HTR-8/SVneo (cell line): ENCODE measurements at regions not wholly inside any gene's neighbourhood (a gene's known extent, or its start where the extent isn't known, plus 50 kb on each side); places are given as distances from the start of the nearest gene placed in this dataset.

Experiments used
- DNase-seq: peaks from one replicate; pipeline ENCODE4 v3.0.0; 2011; ENCODE audit warnings: low spot score, mixed read lengths; ENCODE audit not compliant: insufficient read length
- FAIRE-seq: peaks from 2 replicates; lab custom pipeline; 2011; peaks lifted over from hg19 to GRCh38; lab: Jason Lieb, UNC

DNA sequence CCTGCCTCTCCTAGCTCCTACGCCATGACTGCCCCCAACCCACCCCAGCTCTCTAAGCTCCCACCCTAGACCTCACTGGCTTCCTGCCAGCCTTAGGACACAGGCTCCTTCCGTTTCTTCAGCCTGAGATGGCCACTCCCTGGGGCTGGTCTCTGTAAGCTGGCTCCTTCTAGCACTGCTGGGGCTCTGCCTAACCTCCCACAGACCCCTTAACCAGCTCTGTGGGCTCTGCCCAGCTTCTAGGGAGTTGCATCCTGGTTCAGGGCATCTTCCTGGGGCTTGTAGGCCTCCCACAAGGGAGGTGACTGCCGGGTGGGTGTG is 478.6 kb upstream of the KLF6 start:
- DNase-seq, result no peak
- FAIRE-seq, result no peak

DNA sequence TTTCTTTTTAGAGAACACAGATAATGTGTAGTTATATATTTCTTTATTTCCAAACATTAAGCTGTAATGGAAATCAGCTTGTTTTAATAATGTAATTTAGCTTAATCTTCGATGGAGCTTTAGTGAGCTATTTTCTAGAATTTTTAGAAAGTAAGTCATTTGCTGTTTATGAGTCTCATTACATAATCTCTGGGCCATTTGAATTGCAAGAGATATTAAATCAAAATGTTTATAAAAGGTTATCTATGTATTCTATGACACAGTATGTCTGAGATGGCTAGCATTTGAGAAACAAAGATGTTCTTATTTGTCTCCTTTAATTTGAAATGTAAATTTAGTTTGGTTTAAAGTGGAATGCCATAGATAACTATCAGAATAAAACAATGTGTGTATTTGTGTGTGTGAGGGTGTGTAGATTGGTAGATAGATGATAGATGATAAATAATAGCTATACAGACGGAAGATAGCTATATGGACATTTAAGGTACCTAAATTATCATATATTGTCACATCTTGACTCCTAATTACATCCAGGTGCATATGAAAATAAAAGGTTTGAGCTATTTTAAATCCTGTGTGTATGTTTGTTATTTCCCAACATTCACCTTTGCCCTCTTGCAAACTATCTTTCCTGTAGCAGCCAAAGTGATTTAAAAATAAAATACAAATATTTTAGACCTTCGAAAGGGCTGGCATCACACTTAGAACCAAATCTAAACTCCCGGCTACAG is 478.0 kb upstream of the KLF6 start:
- DNase-seq, result no peak
- no peak for FAIRE-seq

DNA sequence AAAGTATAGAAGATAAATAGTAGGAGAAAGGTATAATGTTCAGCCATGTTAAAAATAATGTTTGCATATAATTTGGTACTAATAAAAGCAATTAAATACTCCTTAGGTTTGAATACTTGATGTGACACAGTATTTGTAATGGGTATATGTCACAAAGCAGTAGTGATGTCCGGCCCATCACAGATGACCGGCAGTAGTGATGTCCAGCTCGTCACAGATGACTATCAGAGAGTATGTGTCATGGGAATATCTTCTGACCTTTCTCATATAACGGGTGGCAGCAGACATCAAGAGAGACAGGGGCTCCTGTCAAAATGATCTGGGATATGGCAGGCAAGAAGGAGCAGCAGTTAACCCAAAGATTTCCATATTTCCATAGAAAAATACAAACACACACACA is 477.4 kb upstream of the KLF6 start:
- no peak for FAIRE-seq
- DNase-seq, result no peak

DNA sequence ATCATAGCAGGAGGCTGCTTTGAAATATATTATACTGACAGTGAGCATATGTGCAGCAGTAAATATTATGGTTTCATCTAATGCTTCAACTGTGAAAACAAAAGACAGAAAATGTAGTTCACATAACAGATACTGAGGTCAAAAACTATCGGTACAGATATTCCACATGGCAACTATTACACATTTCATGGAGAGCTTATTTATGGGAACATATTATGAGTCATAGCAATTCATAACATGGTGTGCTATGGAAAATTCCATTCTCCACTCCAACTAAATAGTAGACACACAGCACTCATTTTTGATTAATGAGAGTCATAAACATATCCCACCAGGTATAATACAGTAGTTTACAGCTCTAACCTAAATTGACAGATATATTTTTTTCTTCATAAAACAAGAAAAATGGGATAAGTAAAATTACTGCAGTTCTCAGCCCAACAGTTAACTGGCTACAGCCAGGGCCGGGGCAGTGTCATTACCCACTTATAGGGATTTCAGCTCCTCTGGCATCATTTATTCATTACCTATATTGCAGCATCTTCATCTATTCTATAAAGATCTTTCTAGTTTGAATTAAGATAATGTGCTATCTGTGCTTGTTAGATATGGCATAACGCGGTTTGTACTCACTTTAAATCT is 475.6 kb upstream of the KLF6 start:
- DNase-seq (no peak), FAIRE-seq (peak; percentile 26)

DNA sequence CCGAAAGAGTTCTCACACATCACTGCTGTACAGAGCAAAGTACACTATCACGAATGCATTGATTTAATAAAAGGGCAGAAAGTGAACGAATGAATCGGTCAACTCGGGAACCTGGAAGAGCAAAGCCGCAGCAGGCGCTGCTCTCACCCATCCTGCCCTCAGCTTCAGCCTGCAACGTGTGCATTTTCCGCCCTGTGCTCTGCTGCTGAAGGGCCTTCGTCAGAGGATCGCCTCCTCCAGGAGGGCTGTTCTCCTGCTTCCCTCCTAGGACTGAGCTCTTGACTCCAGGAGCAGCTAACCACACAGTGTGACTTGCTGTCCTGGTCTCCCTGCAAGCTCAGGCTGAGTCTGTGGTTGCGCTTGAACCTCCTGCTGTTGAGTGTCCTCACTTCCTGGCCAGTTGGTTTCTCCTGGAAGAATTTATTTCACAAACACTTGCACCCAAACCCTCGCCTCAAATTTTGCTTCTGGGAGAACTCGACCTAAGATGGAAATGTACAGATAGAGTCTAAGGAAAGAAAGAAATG is 473.0 kb upstream of the KLF6 start:
- FAIRE-seq (no peak), DNase-seq (no peak)

DNA sequence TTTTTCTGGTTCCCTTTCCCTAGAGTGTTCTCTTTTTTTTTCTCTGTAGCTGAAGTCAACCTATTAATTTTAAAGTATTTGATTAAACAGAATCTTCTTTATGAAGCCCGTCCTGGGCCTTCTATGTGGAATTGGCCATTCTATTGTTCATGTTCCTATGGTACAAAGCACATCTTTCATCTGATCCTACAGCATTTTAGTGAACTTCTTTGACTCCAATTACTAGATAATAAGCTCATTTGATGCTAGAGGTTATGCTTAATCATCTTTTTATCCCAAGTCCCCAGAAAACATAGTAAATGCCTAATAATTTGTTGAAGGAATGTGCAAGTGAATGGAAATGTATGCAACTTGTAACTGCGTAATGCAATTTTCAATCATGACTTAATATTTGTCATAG is 472.0 kb upstream of the KLF6 start:
- no peak for DNase-seq
- no peak for FAIRE-seq

DNA sequence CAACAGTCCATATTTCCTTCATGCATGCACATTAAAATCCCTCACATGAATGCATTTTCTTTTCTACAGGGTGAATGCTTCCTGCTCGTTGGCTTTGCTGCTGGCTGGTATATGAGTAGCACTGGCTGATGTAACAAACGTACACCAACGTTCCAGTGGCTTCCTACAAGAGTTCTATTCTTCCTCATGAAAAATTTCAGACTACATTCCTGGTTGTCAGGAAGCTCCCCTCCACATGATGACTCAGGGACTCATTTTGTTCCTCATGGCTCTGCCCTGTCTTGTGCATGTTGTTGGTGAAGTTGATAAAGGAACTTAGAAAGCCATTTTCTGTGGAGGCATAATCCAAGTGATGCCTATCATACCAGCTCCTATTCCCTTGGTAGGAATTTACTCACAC is 470.7 kb upstream of the KLF6 start:
- no peak for DNase-seq
- FAIRE-seq, result no peak

DNA sequence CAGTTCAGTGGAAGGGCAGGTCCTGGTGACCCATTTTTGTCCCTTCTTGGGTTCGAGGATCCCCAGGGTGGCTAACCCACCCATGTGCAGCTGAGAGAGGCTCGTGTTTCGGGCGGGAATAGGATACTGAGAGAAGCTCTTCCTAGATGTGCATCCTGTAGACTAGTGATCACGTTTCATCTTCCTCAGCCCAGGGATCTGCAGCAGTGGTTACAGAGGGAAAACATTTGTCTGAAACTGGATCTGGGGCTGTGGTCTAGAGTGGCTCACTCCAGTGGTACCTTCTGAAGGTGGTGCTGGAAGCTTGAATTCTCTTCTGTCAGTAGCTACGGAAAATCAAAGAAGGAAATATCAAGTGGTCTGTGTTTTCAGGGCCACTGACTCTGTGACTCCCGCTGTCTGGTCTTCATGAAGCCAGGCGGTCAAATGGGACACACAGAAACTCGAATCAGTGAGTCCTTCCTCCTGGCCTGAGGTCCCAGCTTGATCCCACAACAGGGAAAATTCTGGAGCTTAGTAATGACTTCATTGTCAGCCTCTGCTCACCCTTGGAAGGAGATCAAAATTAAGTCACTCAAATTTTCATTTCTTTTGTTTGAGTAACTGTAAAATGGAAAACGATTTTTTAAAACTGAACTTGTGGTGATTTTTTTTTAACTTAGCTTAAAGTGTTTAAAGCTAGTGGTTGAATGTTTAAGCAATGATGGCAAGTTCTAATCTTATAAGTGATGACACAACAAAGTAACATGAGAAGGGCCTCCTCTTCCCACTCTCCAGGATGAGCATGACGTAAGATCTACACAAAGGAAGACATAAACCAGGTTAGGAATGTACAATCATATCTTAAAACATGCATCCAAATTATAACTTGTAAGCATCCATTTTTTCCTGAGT is 469.3 kb upstream of the KLF6 start:
- no peak for FAIRE-seq
- DNase-seq, result no peak

DNA sequence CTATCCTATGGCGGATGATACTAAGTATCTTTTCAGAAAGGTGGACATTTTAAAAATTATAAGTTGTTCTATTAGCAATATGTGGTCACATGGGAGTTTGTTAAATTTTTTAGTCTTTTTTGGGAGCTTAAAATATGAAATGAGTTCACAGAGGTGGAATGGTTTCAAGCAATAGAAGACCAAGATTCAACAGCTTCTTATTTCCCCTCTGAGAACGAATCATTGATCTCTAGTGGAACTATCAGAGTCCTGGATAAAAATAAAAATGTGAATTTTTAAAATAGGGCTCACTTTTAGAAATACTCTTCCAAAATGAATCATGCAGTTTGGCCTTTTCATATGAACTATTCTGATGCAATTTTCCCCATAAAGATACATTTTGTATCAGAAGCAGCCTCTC is 467.7 kb upstream of the KLF6 start:
- DNase-seq (no peak), FAIRE-seq (no peak)

DNA sequence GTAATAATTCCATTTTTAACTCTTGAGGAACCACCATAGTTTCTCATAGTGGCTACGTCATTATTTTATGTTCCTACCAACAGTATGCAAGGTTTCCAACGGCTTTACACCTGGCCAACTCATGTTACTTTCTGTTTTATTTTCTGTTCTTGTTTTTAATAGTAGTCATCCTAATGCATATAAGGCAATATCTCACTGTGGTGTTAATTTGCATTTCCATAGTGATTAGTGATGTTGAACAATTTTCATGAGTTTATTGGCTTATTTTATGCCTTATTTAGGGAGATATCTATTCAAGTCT is 465.5 kb upstream of the KLF6 start:
- no peak for FAIRE-seq

DNA sequence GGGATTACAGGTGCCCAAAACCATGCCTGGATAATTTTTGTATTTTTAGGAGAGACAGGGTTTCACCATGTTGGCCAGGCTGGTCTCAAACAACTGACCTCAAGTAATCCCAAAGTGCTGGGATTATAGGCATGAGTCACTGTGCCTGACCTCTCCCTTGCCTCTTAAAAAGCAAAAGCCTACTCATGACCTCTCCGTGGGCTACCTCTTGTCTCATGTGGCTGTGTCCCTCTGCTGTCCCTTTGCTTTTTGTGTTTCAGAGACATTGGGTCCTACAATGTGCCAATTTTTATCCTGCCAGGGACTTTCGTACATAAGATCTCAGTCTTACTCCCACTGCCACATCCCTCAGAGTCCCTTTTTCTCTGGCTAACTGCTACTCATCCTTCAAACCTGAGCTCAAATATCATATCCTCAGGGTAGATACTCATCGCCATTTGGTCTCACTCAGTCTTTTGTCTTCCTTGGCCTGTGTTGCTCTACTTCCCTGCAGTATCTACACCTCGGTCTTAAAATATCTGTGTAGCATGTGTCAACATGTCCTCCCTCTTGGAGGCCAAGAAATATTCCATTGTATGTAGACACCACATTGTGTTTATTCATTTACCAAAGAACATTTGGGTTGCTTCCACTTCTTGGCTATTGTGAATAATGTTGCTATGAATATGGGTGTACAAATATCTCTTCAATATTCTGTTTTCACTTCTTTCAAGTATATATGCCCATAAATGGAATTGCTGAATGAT is 465.0 kb upstream of the KLF6 start:
- FAIRE-seq, result no peak
- DNase-seq, result no peak

More for the DNA sequence above, 465.5 kb upstream of the KLF6 start:
- no peak for DNase-seq

DNA sequence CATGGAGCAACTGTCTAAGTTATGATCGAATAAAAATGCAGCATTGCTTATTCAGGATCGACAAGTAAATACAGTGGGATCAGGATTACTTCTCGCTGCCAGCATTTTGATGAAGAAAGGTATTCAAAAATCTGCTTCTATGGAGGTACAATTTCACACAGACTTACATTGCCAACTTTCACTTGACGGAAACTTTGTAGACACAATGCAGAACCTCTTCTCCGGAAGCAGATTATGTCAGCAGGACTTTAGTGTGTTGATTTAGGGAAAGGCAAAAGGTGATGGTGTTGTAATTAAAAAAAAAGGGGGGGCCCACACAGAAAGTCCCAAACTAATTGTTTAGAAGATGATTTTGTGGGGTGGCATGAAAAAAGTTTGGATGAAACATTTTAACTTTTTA is 462.4 kb upstream of the KLF6 start:
- FAIRE-seq (peak; percentile 51), DNase-seq (no peak)

DNA sequence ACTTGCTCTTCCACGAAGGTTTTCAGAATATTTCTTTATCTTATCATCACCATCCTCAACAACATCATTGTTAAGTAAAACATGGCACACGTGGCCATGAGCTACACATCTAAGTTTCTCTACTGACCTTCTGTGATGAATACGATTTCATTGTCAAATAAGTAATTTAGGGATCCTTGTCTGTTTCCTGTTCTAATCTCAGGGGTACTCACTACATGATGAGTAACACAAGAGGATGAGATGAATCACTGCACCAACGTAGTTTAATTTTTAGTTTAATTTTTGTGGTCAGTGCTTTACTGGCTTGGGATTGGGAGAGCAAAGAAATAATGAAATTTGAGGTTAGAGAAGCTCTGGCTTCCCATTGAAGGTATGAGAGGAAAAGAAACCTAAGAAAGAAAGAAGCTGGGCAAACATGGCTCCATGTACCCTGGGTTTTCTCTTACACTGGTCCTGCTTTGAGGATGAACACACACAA is 461.9 kb upstream of the KLF6 start:
- DNase-seq (no peak), FAIRE-seq (no peak)

DNA sequence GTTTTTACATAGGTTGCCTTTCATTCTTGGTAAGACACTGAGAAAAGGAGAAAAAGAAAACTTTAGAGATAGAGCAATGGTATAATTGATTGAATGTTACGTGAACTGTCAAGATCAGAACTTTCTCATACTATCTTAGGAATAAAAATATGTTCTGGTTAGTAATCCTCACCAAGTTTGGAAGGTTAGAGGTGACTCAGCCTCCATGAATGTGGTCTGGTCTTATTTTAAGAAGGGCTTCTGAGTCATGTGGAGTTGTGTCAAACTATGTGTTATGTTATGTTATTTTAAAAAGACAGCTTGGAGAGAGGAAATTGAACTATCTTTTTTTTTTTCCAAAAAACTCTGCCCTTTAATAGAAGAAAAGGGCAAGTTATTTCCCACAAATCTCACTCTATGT is 458.6 kb upstream of the KLF6 start:
- peak; percentile 45 for DNase-seq
- peak; percentile 13 for FAIRE-seq

DNA sequence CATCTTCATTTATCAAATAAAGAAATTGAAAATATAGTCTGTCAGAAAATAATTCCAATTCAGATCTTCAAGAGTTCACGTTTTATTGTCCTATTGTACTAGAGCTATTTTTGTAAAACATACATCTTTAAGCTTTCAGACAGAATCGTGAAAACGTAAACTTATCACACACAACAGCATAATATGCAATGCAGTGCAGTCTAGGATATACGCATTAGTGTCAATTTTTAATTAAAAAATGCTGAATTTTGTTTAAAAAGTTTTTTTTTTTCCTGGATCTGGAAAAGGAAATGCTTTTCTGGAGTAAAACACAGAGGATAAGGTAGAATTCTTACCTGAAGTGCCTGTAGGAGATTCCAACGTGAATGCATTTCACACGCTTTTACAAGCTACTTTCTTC is 458.2 kb upstream of the KLF6 start:
- FAIRE-seq, result no peak
- DNase-seq, result no peak

DNA sequence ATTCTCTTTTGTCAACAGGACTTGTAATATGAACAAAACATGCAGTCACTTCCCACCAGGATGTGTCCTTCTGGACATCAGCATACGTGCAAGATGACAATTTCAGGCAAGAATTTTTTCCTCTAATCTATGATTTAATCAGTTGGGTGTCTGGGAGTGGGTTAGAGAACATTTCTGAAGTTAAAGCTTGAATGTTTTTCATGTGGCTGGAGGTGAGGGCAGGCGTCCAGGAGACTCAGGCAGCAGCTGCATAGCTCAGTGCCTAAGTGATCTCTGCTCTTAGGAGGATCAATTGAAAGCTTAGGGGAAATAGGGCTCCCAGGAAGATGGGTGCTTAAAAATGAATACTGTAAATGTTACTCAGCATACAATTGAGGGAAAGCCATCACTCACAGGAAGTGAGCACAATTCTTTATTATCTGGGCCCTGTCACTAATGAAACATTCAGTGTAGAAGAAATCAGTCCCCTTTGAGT is 457.6 kb upstream of the KLF6 start:
- DNase-seq (no peak), FAIRE-seq (no peak)

DNA sequence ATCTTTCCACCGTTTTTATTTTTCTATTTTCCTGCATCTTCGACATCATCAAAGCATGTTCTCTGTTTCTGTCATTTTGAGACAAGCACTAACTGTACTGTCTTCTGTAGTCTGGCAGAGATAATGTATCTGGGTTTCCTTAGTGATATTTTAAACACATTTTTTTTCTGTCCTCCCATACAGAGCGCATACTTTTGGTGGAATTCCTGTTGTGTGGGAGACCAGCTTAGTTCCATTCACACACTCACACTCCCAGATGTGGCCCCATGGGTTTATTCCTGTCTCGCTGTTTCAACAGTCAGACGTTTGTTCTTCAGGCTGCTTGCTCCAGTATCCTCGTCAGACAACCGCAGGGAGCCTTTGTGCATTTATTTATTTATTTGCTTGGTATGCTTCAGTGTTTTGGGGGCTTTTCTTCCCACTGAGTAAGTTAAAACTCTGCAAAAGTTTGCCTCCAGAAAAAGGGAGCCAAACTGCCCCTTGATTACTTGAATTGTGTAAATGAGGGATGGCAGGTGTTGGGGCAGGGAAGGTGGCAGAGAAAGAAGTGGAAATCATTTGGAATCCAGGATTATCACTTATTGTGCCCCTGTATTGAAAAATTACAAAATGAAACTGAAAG is 456.8 kb upstream of the KLF6 start:
- peak; percentile 24 for DNase-seq
- no peak for FAIRE-seq

DNA sequence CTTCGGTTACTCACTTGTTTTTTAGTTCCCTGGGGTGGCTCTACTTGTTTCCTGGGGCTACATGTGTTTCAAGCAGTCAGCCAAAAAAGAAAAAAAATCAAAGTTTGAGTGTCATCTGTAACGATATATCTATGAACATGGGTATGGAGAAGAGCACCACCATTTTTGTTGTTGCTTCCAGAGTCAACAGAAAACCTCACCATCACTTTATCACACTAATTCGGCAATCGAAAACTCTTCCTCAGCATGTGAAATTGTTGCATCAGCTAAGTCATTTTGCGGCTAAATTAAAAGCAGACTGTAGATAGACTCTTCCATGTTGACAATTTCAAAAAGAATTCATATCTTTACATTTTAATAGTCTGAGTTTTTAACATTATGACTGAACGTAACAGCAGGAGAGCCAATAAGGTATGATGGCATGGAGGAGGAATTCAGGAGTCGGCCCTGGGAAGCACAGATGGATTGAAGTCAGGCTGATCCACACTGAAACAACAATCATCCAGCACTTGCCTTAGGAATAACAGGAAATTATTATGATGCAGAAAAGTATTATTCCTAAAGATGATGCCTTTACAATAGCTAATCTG is 455.7 kb upstream of the KLF6 start:
- FAIRE-seq (no peak), DNase-seq (no peak)

DNA sequence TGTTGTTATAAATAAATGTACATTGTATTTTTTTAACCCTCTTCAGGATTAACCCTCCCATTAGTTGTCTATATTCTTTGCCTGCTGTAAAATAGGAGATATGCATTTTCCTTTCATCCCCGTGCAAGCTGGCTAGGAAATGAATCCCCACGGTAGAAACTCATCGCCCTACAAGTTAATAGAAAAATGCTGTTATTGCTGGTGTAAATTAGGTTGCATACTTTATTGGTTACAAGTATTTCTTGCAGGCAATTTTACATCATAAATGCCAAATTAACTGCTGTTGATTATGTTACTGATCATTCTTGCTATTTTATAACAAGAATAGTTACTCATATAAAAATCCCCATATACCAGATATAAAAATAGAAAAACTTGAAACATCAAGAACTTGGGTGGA is 454.2 kb upstream of the KLF6 start:
- DNase-seq, result no peak
- FAIRE-seq, result no peak
